ENCODE measurements at regions not wholly inside any gene's neighbourhood (a gene's known extent, or its start where the extent isn't known, plus 50 kb on each side); places are given as distances from the start of the nearest gene placed in this dataset.

GRCh38 chr1:30450148-30450817, 273.1 kb downstream of the MATN1 start:
- CTCF ChIA-PET (ENCODE audit: low intra/inter-chr PET ratio, low total read pairs): no interaction called here
- intact Hi-C loops (cut with micrococcal nuclease; ENCODE audit: unreplicated experiment) (no loop called here), in situ Hi-C loops (cut with HindIII; ENCODE audit: extremely low pct_ligation_motif_present, low pct_unique_long_range_greater_than_20kb) (no loop called here)
- Histone ChIP-seq H2AFZ (ENCODE audit: low read length) (no peak overlapping the region), H3K79me2 (ENCODE audit: insufficient read depth, low read length) (no peaks in the 10 kb centered on the region), H3K36me3 (replicated peaks in 1 of 2; ENCODE audit: control insufficient read depth in 1 of 2, insufficient read depth in 2 of 2, low read length in 2 of 2) (no peaks in the 10 kb centered on the region), H3K4me3 (replicated peaks in 1 of 3; ENCODE audit: insufficient read depth in 1 of 3, low read depth in 2 of 3, low read length in 3 of 3) (no peak overlapping the region), H3K27ac (ENCODE audit: extremely low read length, insufficient read depth, low read length) (no peak overlapping the region), H3K9ac (ENCODE audit: insufficient read depth, low read depth, low read length) (no peak overlapping the region), H3K27me3 (ENCODE audit: control insufficient read depth in 1 of 2, insufficient read depth in 2 of 2, low read length in 2 of 2) (no peaks in the 10 kb centered on the region), H3K4me2 (ENCODE audit: low read depth, low read length) (no peak overlapping the region), H4K20me1 (ENCODE audit: insufficient read depth, low read length) (no peaks in the 10 kb centered on the region), H3K9me3 (ENCODE audit: low read length) (no peaks in the 10 kb centered on the region), H3K4me1 (ENCODE audit: insufficient read depth, low read length) (no peaks in the 10 kb centered on the region)
- no peak for FAIRE-seq
- 0% methylated on average over 7 of the region's 7 CpGs for WGBS (ENCODE audit: low lambda C conversion rate)
- no peak for ATAC-seq
- POLR2A ChIA-PET: no interaction called here
- BruUV-seq (replicated peaks): no TSS peak
- no peak for TF ChIP-seq TBL1XR1 (IDR thresholded peaks at IDR 0.05; ENCODE audit: borderline replicate concordance, low read length, partially characterized antibody)
- TF ChIP-seq MAFG (CRISPR knock-in tag; IDR thresholded peaks at IDR 0.05): no peak
- TF ChIP-seq, protein P1, sequence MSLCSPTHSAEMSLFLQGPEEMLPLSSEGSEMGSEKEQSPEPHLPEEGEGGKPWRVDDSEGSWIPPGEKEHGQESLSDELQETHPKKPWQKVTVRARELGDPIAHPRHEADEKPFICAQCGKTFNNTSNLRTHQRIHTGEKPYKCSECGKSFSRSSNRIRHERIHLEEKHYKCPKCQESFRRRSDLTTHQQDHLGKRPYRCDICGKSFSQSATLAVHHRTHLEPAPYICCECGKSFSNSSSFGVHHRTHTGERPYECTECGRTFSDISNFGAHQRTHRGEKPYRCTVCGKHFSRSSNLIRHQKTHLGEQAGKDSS (CRISPR knock-in tag; IDR thresholded peaks at IDR 0.05; ENCODE audit: borderline replicate concordance, low read depth): no peak
- no peak for TF ChIP-seq CAMTA2 (CRISPR knock-in tag; IDR thresholded peaks at IDR 0.05; ENCODE audit: borderline replicate concordance)
- no peak for TF ChIP-seq LCORL (IDR thresholded peaks at IDR 0.05)
- TF ChIP-seq LCORL (CRISPR knock-in tag; IDR thresholded peaks at IDR 0.05): no peak
- no peak for TF ChIP-seq ELK4 (CRISPR knock-in tag; IDR thresholded peaks at IDR 0.05; ENCODE audit: borderline replicate concordance)
- DNase-seq (ENCODE audit: low spot score): no peak
